GM12878 (cell line): ENCODE measurements at regions not wholly inside any gene's neighbourhood (a gene's known extent, or its start where the extent isn't known, plus 50 kb on each side); places are given as distances from the start of the nearest gene placed in this dataset.

Experiments
- ATAC-seq: fragments of 200-7000 bp; cut with Tn5 transposase; 3 replicates; pipeline ENCODE4 v1.9.1; 2020; ENCODE audit warnings: mild to moderate bottlenecking, moderate library complexity
- BruUV-seq: library from RNA; stranded (reverse); fragments of 400-500 nt; replicated peaks from 2 replicates; lab custom pipeline; 2021; lab: Mats Ljungman, UMichigan
- CTCF ChIA-PET: fragments of 300-600 bp; sonication (Branson Sonifier 250); formaldehyde crosslinking; extraction: SDS; loops from one replicate; lab custom pipeline; 2021; ENCODE audit warnings: inconsistent platforms; lab: Yijun Ruan, JAX
- POLR2A ChIA-PET: fragments of 350-600 bp; formaldehyde crosslinking; extraction: SDS; loops from one replicate; lab custom pipeline; 2021; ENCODE audit warnings: inconsistent platforms; lab: Charles Lee
- RAD21 ChIA-PET: fragments of 300-600 bp; sonication (Branson Sonifier 250); formaldehyde crosslinking; loops from one replicate; lab custom pipeline; 2023; ENCODE audit warnings: antibody characterized with exemption; ENCODE audit not compliant: unreplicated experiment; lab: Charles Lee
- SMC1A ChIA-PET: fragments of 300-600 bp; sonication (Branson Sonifier 250); formaldehyde crosslinking; loops from one replicate; lab custom pipeline; 2023; ENCODE audit not compliant: unreplicated experiment, uncharacterized antibody; lab: Charles Lee
- DNase-seq: peaks from one replicate; pipeline ENCODE4 v3.0.0-alpha.2; 2011; ENCODE audit warnings: low read depth, low spot score
- FAIRE-seq: peaks from 3 replicates; lab custom pipeline; 2011; peaks lifted over from hg19 to GRCh38; lab: Jason Lieb, UNC
- H2AFZ ChIP-seq: 2 replicates; pipeline ENCODE4 v1.6.0; 2011; ENCODE audit warnings: low read depth, low read length, control low read depth; ENCODE audit not compliant: control insufficient read depth
- H3K27ac ChIP-seq: 2 replicates; pipeline ENCODE4 v1.5.1; 2011; ENCODE audit warnings: control low read depth; ENCODE audit not compliant: control insufficient read depth, insufficient read depth
- H3K27me3 ChIP-seq, 2 experiments: replicated peaks in 1 of 2; 2 replicates each; pipeline versions ENCODE4 v1.6.0 to v1.6.1; 2011; ENCODE audit warnings: low read length in 1 of 2; ENCODE audit not compliant: control insufficient read depth in 2 of 2, insufficient read depth in 2 of 2
- H3K36me3 ChIP-seq, 2 experiments: 2 replicates each; pipeline ENCODE4 v1.5.1; 2011; ENCODE audit warnings: low read length in 1 of 2; ENCODE audit not compliant: control insufficient read depth in 2 of 2, insufficient read depth in 2 of 2
- H3K4me1 ChIP-seq: 2 replicates; pipeline ENCODE4 v1.6.1; 2011; ENCODE audit warnings: mild to moderate bottlenecking, low read length, moderate library complexity, mixed read lengths; ENCODE audit not compliant: control insufficient read depth, insufficient read depth
- H3K4me2 ChIP-seq: 2 replicates; pipeline ENCODE4 v1.6.0; 2011; ENCODE audit warnings: control low read depth; ENCODE audit not compliant: control insufficient read depth, insufficient read depth
- H3K4me3 ChIP-seq: fragments of 200-600 bp; sonication (generic); 2 replicates; pipeline ENCODE4 v1.5.1; 2016
- H3K79me2 ChIP-seq: 2 replicates; pipeline ENCODE4 v1.6.0; 2011; ENCODE audit warnings: low read length; ENCODE audit not compliant: control insufficient read depth, insufficient read depth
- H3K9ac ChIP-seq: 2 replicates; pipeline ENCODE4 v1.8.0; 2011; ENCODE audit warnings: low read length, control low read depth, mixed read lengths; ENCODE audit not compliant: control insufficient read depth, insufficient read depth
- H3K9me3 ChIP-seq: replicated peaks from 3 replicates; pipeline ENCODE4 v1.5.1; 2011; ENCODE audit warnings: mild to moderate bottlenecking, low read length; ENCODE audit not compliant: control insufficient read depth, insufficient read depth
- H4K20me1 ChIP-seq: 2 replicates; pipeline ENCODE4 v1.6.0; 2011; ENCODE audit not compliant: control insufficient read depth, insufficient read depth
- BRCA1 ChIP-seq: IDR thresholded peaks from 2 replicates; pipeline ENCODE4 v1.6.1; 2011; ENCODE audit warnings: low read depth, low read length, improper control_type of control experiment
- CBX3 ChIP-seq: fragments of 200-600 bp; sonication (generic); IDR thresholded peaks from 2 replicates; pipeline ENCODE4 v1.6.1; 2016; ENCODE audit warnings: low read depth, borderline replicate concordance
- ELK1 ChIP-seq: IDR thresholded peaks from 2 replicates; pipeline ENCODE4 v1.6.1; 2012; ENCODE audit warnings: low read depth, low read length, improper control_type of control experiment
- FOXK2 ChIP-seq: fragments of 450-650 bp; IDR thresholded peaks from 2 replicates; pipeline ENCODE4 v1.6.1; 2017; ENCODE audit warnings: mild to moderate bottlenecking, moderate library complexity
- IRF4 ChIP-seq: IDR thresholded peaks from 2 replicates; pipeline ENCODE4 v1.6.1; 2011; ENCODE audit warnings: low read depth, low read length
- KDM1A ChIP-seq: fragments of 200-600 bp; sonication (generic); IDR thresholded peaks from 2 replicates; pipeline ENCODE4 v1.6.1; 2016; ENCODE audit warnings: borderline replicate concordance
- PAX5 ChIP-seq: IDR thresholded peaks from 2 replicates; pipeline ENCODE4 v1.6.1; 2011; ENCODE audit warnings: low read depth, low read length, borderline replicate concordance
- POLR2AphosphoS2 ChIP-seq: IDR thresholded peaks from 2 replicates; pipeline ENCODE4 v1.6.1; 2011; ENCODE audit warnings: low read depth, mild to moderate bottlenecking, low read length, improper control_type of control experiment, moderate library complexity
- SIN3A ChIP-seq: IDR thresholded peaks from 2 replicates; pipeline ENCODE4 v1.6.1; 2012; ENCODE audit warnings: low read depth, low read length, improper control_type of control experiment
- STAT1 ChIP-seq: fragments of 450-650 bp; conservative IDR thresholded peaks from 2 replicates; pipeline ENCODE4 v1.6.1; 2014; ENCODE audit warnings: antibody characterized with exemption, mild to moderate bottlenecking
- TBL1XR1 ChIP-seq: IDR thresholded peaks from 2 replicates; pipeline ENCODE4 v1.6.1; 2012; ENCODE audit warnings: low read depth, low read length, improper control_type of control experiment
- ZBTB11 ChIP-seq: fragments of 450-650 bp; formaldehyde crosslinking; IDR thresholded peaks from 2 replicates; pipeline ENCODE4 v1.5.0; 2022; ENCODE audit warnings: mild to moderate bottlenecking, missing genetic modification characterization
- ZBTB4 ChIP-seq: fragments of 450-650 bp; formaldehyde crosslinking; IDR thresholded peaks from 2 replicates; pipeline ENCODE4 v1.4.0; 2022; ENCODE audit warnings: mild to moderate bottlenecking, moderate library complexity
- WGBS: methylation state at CpG from one replicate; pipeline ENCODE4 v1.1.6; 2016; ENCODE audit warnings: low lambda C conversion rate; ENCODE audit not compliant: insufficient replicate concordance, insufficient coverage; ENCODE audit errors: missing lambda C conversion rate; 5-methylcytosine and 5-hydroxymethylcytosine counted together
- in situ Hi-C: fragments of 300-500 bp; cut with MboI; formaldehyde crosslinking; loops from 9 replicates; pipeline ENCODE4 v1.14.3; 2018; ENCODE audit warnings: mixed read lengths
- intact Hi-C: fragments of 100-400 bp; cut with micrococcal nuclease; formaldehyde crosslinking; loops from one replicate; pipeline ENCODE4 v1.14.2; 2022; ENCODE audit not compliant: unreplicated experiment

DNA sequence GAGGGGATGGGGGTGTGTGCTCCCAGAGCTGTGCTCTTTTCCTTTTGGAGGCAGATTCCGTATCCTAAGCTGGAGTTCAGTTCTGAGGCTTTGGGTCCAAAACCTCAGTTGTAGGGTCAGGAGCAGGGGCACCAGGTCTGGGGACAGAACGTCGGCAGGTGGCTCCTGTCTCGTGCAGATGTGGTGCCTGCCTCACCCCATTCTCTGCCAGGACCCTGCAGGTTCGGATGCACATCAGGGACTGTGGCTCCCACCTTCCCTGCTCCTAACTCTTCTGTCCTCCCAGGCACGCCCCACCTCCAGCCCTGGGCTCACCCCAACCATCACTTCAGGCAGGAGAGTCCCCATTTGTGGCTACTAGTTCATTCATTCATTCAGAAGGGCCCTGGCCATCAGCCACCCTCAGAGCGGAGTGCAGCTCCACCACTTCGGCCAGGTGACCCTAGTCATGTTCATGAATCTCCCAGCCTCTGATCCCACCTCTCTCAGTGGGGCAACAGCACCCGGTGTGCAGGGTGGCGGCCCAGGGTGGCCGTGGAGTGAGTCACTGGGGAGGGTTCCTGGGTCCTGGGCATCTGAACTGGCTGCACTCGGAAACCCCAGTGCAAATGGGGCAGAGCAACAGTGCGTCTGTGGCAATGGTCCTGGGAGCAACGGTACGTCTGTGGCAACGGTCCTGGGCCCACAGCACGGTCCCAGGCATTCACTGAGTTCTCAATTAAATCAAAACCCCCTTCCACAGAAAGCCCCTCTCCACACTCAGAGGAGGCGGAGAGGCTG, 100.8 kb upstream of the FAM20C start:
- intact Hi-C loops: no loop called here
- no peak overlapping the region for H3K9ac ChIP-seq
- ATAC-seq (no peak), DNase-seq (no peak), FAIRE-seq (no peak)
- BruUV-seq: no TSS peak
- ChIA-PET POLR2A (no interaction called here), RAD21 (no interaction called here), CTCF (no interaction called here), SMC1A (no interaction called here)
- H2AFZ ChIP-seq: no peak overlapping the region
- no peaks in the 10 kb centered on the region for H3K36me3 ChIP-seq
- H3K4me3 ChIP-seq: no peak overlapping the region
- H3K27ac ChIP-seq: no peak overlapping the region
- TF ChIP-seq ZBTB11: no peak
- TF ChIP-seq CBX3: no peak
- no peak for TF ChIP-seq POLR2AphosphoS2
- no peak for TF ChIP-seq TBL1XR1
- TF ChIP-seq FOXK2: no peak
- no peak for TF ChIP-seq STAT1
- TF ChIP-seq PAX5: no peak
- no peak for TF ChIP-seq ZBTB4 (CRISPR knock-in tag)
- TF ChIP-seq IRF4: no peak
- no peak for TF ChIP-seq SIN3A
- no peak for TF ChIP-seq ELK1
- no peak for TF ChIP-seq BRCA1
- TF ChIP-seq KDM1A: no peak
- H4K20me1 ChIP-seq: no peaks in the 10 kb centered on the region
- no peaks in the 10 kb centered on the region for H3K79me2 ChIP-seq
- H3K9me3 ChIP-seq: no peaks in the 10 kb centered on the region
- no peaks in the 10 kb centered on the region for H3K27me3 ChIP-seq
- 32% methylated on average over 18 of the region's 18 CpGs for WGBS
- H3K4me2 ChIP-seq: no peak overlapping the region
- H3K4me1 ChIP-seq: no peaks in the 10 kb centered on the region
- in situ Hi-C loops: no loop called here
